ENCODE measurements at regions not wholly inside any gene's neighbourhood (a gene's known extent, or its start where the extent isn't known, plus 50 kb on each side); places are given as distances from the start of the nearest gene placed in this dataset.

GRCh38 chr12:92492291-92492690 is 210.5 kb upstream of the PLEKHG7 start:
- no peak for DNase-seq

- no peak for DNase-seq
Observed at GRCh38 chr12:92489781-92490180, 213.0 kb upstream of the PLEKHG7 start.

GRCh38 chr12:92488735-92489134 is 214.1 kb upstream of the PLEKHG7 start:
- DNase-seq: no peak

GRCh38 chr12:92487138-92487485 is 215.7 kb upstream of the PLEKHG7 start:
- no peak for DNase-seq

- DNase-seq: no peak
Observed at GRCh38 chr12:92486443-92487137, 216.2 kb upstream of the PLEKHG7 start.

- no peak for DNase-seq
Observed at GRCh38 chr12:92485351-92486348, 217.1 kb upstream of the PLEKHG7 start.

- no peak for DNase-seq
Observed at GRCh38 chr12:92482599-92482998, 220.2 kb upstream of the PLEKHG7 start.

- DNase-seq: no peak
Observed at GRCh38 chr12:92481066-92481465, 221.7 kb upstream of the PLEKHG7 start.

GRCh38 chr12:92478692-92479091 is 224.1 kb upstream of the PLEKHG7 start:
- no peak for DNase-seq

GRCh38 chr12:92476844-92477243 is 225.9 kb upstream of the PLEKHG7 start:
- DNase-seq: no peak

GRCh38 chr12:92473564-92473963 is 229.2 kb upstream of the PLEKHG7 start:
- no peak for DNase-seq

- no peak for DNase-seq
Observed at GRCh38 chr12:92472201-92472600, 230.6 kb upstream of the PLEKHG7 start.

- DNase-seq: no peak
Observed at GRCh38 chr12:92471551-92471950, 231.2 kb upstream of the PLEKHG7 start.

GRCh38 chr12:92470608-92471021 is 232.2 kb upstream of the PLEKHG7 start:
- no peak for DNase-seq

GRCh38 chr12:92469837-92470236 is 233.0 kb upstream of the PLEKHG7 start:
- no peak for DNase-seq

- no peak for DNase-seq
Observed at GRCh38 chr12:92468358-92469020, 234.3 kb upstream of the PLEKHG7 start.

GRCh38 chr12:92467886-92468285 is 234.9 kb upstream of the PLEKHG7 start:
- DNase-seq: no peak

- DNase-seq: peak; percentile 63
Observed at GRCh38 chr12:92466391-92467305, 236.1 kb upstream of the PLEKHG7 start.

- no peak for DNase-seq
Observed at GRCh38 chr12:92465786-92466295, 236.9 kb upstream of the PLEKHG7 start.

- DNase-seq: no peak
Observed at GRCh38 chr12:92464911-92465310, 237.9 kb upstream of the PLEKHG7 start.

- DNase-seq: no peak
Observed at GRCh38 chr12:92463171-92463570, 239.6 kb upstream of the PLEKHG7 start.

GRCh38 chr12:92462527-92462926 is 240.3 kb upstream of the PLEKHG7 start:
- DNase-seq: no peak

Data from NCI-H1092 treated with DMSO at 0.1 percent for 48 hours (cell line).